ENCODE measurements at regions not wholly inside any gene's neighbourhood (a gene's known extent, or its start where the extent isn't known, plus 50 kb on each side); places are given as distances from the start of the nearest gene placed in this dataset.
"Not testable (repeated sequence)": the region's sequence is repeated elsewhere in the genome, so short reads cannot be mapped to it uniquely, and the experiment has no call there.

GRCh38 chr10:53379956-53380355, 607.4 kb upstream of the MBL2 start:
- in situ Hi-C loops (cut with HindIII; ENCODE audit: low sequenced_read_pairs) = no loop called here
- no peak for DNase-seq (ENCODE audit: low spot score)

DNA sequence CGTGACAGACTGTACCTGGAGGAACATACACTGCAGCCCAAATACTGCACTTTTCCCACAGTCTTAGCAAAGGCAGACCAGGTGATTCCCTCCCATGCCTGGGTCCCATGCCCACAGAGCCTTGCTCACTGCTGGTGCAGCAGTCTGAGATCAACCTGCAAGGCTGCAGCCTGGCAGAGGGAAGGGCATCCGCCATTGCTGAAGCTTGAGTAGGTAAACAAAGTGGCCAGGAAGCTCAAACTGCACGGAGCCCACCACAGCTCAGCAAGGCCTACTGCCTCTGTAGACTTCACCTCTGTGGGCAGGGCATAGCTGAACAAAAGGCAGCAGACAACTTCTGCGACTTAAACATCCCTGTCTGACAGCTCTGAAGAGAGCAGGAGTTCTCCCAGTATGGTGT, 597.8 kb upstream of the MBL2 start:
- in situ Hi-C loops (cut with HindIII; ENCODE audit: low sequenced_read_pairs) = no loop called here

GRCh38 chr10:53361936-53362335, 589.4 kb upstream of the MBL2 start:
- no peak for DNase-seq (ENCODE audit: low spot score)
- in situ Hi-C loops (cut with HindIII; ENCODE audit: low sequenced_read_pairs) = no loop called here

More for the DNA sequence above, 597.8 kb upstream of the MBL2 start:
- DNase-seq (ENCODE audit: low spot score) = no peak

DNA sequence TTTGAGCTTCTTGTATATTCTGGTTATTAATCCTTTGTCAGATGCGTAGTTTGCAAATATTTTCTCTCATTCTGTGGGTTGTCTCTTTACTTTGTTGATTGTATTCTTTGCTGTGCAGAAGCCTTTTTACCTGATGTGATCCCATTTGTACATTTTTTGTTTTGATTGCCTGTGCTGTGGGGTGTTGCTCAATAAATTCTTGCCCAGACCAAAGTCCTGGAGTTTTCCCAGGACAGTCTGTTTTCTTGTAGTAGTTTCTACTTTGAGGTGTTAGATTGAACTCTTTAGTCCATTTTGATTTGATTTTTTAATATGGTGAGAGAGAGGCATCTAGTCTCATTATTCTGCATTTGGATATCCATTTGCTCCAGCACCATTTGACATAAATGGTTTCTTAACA, 588.7 kb upstream of the MBL2 start:
- no peak for DNase-seq (ENCODE audit: low spot score)

GRCh38 chr10:53358978-53359377, 586.4 kb upstream of the MBL2 start:
- in situ Hi-C loops (cut with HindIII; ENCODE audit: low sequenced_read_pairs); DNase-seq (ENCODE audit: low spot score): not testable (repeated sequence)

More for the DNA sequence above, 588.7 kb upstream of the MBL2 start:
- in situ Hi-C loops (cut with HindIII; ENCODE audit: low sequenced_read_pairs) = no loop called here

- no peak for DNase-seq (ENCODE audit: low spot score)
- in situ Hi-C loops (cut with HindIII; ENCODE audit: low sequenced_read_pairs) = no loop called here
Measured at GRCh38 chr10:53358536-53358935, 586.0 kb upstream of the MBL2 start.

DNA sequence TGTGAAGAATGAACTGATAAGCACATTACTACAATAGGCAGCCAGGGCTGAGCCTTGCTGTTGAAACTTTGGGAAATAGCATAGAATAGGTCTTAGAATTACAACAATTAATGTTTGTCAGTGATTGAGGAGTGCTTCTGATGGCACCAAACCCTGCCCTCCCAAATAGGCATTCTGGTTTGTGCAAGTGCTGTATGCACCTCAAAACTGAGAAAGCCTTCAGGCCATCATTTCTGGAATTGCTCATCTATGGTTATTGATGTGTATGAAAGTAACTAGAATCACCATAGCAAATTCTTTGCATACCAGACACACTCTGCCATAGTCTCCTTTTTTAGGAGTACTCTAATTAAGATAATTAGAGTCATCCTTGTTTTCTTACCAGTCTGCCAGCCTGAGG, 585.0 kb upstream of the MBL2 start:
- in situ Hi-C loops (cut with HindIII; ENCODE audit: low sequenced_read_pairs) = no loop called here
- no peak for DNase-seq (ENCODE audit: low spot score)

DNA sequence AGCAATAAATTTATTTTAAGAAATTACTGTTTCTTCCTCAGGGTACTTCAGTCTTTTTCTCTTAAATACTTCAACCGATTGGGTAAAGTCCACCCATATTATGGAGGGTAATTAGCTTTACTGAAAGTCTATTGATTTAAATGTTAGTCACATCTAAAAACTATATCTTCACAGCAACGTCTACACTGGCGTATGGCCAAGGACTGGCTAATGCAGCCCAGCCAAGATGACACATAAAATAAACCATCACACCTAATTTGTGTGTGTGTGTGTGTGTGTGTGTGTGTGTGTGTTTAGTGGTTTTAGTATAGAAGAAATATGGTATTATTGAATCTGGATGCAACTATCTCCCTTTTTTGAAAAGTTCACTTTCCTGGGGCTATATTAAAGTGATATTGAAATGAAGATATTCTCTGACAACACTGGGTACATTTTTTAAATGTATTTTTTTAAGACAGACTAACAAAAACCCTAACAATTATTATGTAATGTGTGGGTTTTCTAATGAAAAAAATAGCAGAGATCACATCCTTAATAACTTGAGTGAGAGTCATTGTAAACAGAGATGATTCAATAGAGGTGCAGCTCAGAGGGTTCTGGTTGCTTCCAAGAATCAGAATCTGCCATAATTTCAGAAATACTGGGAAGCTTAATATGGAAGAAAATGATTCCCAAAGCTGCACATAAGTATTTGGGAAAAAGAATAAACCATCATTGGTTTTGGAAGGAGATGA, 584.2 kb upstream of the MBL2 start:
- no peak for DNase-seq (ENCODE audit: low spot score)
- in situ Hi-C loops (cut with HindIII; ENCODE audit: low sequenced_read_pairs) = no loop called here

DNA sequence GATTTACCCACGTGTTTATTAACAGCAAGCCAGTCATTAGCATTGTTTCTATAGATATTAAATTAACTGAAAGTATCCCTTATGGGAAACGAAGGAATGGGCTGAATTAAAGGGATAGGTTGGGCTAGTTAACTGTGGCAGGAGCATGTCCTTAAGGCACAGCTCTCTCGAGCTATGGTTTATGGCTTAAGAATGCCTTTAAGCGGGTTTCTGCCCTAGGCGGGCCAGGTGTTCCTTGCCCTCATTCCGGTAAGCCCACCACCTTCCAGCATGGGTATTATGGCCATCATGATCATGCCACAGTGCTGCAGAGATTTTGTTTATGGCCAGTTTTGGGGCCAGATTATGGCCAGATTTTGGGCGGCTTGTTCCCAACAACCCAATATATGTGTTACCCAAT, 569.9 kb upstream of the MBL2 start:
- DNase-seq (ENCODE audit: low spot score); in situ Hi-C loops (cut with HindIII; ENCODE audit: low sequenced_read_pairs): not testable (repeated sequence)

- in situ Hi-C loops (cut with HindIII; ENCODE audit: low sequenced_read_pairs) = not testable (repeated sequence)
Measured at GRCh38 chr10:53338199-53338598, 565.6 kb upstream of the MBL2 start.

GRCh38 chr10:53335803-53336422, 563.3 kb upstream of the MBL2 start:
- DNase-seq (ENCODE audit: low spot score); in situ Hi-C loops (cut with HindIII; ENCODE audit: low sequenced_read_pairs): not testable (repeated sequence)

More at GRCh38 chr10:53338199-53338598, 565.6 kb upstream of the MBL2 start:
- not testable (repeated sequence) for DNase-seq (ENCODE audit: low spot score)

- DNase-seq (ENCODE audit: low spot score) = no peak
- in situ Hi-C loops (cut with HindIII; ENCODE audit: low sequenced_read_pairs) = no loop called here
Measured at GRCh38 chr10:53331460-53331859, 558.9 kb upstream of the MBL2 start.

DNA sequence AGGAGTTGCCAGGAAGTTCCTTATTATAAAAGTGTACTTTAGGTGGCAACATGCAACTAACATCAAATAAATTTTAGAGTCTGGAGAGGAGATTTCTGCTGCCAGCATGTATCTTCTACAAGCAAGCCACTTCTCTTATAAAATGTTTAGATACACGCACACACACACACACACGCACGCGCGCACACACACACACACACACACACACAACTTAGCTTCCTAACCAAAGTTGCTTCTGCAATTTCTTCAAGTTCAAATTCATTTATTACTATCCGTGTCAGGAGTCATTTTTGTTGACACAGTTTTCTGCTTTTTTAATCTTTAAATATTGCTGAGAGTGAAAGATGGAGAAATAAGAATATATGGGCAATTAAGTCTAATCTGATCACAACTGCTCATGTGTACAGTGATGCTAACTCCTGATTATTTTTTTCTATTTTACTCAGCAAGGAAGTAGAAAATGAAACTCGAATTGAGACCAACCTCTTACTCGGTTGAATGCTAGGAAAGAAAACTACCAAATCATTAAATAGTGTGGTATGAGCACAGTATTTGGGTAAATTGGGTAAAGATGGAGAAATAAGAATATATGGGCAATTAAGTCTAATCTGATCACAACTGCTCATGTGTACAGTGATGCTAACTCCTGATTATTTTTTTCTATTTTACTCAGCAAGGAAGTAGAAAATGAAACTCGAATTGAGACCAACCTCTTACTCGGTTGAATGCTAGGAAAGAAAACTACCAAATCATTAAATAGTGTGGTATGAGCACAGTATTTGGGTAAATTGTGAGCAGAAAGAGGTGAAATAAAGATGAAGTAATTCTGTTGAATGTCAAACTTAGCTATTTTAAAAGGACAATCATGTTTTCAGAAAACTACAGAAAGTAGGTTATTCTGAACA, 554.1 kb upstream of the MBL2 start:
- in situ Hi-C loops (cut with HindIII; ENCODE audit: low sequenced_read_pairs); DNase-seq (ENCODE audit: low spot score): not testable (repeated sequence)

- in situ Hi-C loops (cut with HindIII; ENCODE audit: low sequenced_read_pairs) = no loop called here
- no peak for DNase-seq (ENCODE audit: low spot score)
Measured at GRCh38 chr10:53325066-53325465, 552.5 kb upstream of the MBL2 start.

DNA sequence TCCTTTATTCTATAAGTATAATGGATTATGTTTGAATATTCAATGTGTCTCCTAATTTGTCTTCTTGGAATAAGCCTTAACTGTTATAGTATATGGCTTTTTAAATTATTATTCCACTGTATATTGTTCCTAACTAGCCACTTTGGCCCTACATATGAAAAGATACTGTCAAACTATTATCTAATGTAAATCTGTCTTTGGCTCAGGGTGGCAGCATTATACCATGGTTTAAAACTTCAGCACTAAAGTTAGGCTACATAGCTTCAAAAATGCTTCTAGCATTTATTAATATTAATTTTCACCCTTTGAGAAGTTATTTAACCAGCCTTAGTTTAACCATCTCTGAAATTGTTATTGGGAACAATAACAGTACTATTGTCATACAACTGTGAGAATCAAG, 543.1 kb upstream of the MBL2 start:
- in situ Hi-C loops (cut with HindIII; ENCODE audit: low sequenced_read_pairs) = no loop called here
- DNase-seq (ENCODE audit: low spot score) = no peak

GRCh38 chr10:53314876-53315275, 542.3 kb upstream of the MBL2 start:
- DNase-seq (ENCODE audit: low spot score) = no peak
- in situ Hi-C loops (cut with HindIII; ENCODE audit: low sequenced_read_pairs) = no loop called here

GRCh38 chr10:53298443-53298842, 525.9 kb upstream of the MBL2 start:
- in situ Hi-C loops (cut with HindIII; ENCODE audit: low sequenced_read_pairs) = no loop called here
- no peak for DNase-seq (ENCODE audit: low spot score)

GRCh38 chr10:53284615-53285182, 512.1 kb upstream of the MBL2 start:
- in situ Hi-C loops (cut with HindIII; ENCODE audit: low sequenced_read_pairs) = no loop called here
- no peak for DNase-seq (ENCODE audit: low spot score)

DNA sequence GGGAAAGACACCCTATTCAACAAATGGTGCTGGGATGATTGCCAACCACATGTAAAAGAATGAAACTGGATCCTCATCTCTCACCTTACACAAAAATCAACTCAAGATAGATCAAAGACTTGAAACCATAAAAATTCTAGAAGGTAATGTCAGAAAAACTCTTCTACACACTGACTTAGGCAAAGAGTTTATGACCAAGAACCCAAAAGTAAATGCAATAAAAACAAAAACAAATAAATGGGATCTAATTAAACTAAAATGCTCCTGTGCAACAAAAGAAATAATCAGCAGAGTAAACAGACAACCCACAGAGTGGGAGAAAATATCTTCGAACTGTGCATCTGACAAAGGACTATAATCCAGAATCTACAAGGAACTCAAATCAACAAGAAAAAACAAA, 504.2 kb upstream of the MBL2 start:
- in situ Hi-C loops (cut with HindIII; ENCODE audit: low sequenced_read_pairs) = no loop called here
- DNase-seq (ENCODE audit: low spot score) = no peak

DNA sequence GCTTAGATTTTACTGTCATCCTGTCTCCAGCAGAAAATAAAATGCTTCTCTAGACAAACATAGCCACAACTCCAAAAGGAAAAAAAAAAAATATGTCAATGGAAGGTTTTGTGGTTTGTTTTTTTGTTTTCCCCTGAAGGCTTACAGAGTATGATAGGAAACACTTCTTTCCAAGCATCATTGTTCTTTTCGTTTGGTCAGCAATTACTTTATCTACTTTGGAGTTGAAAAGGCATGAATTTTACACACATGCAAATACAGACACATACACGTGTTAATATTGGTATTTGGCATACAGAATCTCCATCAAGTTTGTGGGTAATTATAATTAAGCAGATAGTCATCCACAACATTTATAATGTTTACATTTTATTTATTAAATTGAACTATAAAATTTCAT, 496.9 kb upstream of the MBL2 start:
- DNase-seq (ENCODE audit: low spot score) = no peak
- in situ Hi-C loops (cut with HindIII; ENCODE audit: low sequenced_read_pairs) = no loop called here
